SHP77 (cell line): ENCODE measurements at regions not wholly inside any gene's neighbourhood (a gene's known extent, or its start where the extent isn't known, plus 50 kb on each side); places are given as distances from the start of the nearest gene placed in this dataset.
"Not testable (repeated sequence)": the region's sequence is repeated elsewhere in the genome, so short reads cannot be mapped to it uniquely, and the experiment has no call there.

Source experiments
- DNase-seq, 2 experiments: peaks; one replicate each; lab custom pipeline; 2025; lab: John Stamatoyannopoulos, UW

DNA sequence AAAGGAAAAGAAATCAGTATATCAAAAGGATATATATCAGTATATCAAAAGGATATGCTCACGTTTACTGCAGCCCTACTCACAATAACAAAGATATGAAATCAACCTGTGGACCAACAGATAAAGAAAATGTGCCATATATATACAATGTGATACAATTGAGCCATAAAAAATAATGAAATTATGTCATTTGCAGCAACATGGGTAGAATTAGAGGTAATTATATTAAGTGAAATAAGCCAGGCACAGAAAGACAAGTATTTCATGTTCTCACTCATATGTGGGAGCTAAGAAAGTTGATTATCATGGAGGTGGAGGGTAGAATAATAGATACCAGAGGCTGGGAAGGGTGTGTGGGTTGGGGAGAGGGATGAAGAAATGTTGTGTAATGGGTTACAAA is 102.9 kb upstream of the MARCKS start:
- DNase-seq, result no peak

DNA sequence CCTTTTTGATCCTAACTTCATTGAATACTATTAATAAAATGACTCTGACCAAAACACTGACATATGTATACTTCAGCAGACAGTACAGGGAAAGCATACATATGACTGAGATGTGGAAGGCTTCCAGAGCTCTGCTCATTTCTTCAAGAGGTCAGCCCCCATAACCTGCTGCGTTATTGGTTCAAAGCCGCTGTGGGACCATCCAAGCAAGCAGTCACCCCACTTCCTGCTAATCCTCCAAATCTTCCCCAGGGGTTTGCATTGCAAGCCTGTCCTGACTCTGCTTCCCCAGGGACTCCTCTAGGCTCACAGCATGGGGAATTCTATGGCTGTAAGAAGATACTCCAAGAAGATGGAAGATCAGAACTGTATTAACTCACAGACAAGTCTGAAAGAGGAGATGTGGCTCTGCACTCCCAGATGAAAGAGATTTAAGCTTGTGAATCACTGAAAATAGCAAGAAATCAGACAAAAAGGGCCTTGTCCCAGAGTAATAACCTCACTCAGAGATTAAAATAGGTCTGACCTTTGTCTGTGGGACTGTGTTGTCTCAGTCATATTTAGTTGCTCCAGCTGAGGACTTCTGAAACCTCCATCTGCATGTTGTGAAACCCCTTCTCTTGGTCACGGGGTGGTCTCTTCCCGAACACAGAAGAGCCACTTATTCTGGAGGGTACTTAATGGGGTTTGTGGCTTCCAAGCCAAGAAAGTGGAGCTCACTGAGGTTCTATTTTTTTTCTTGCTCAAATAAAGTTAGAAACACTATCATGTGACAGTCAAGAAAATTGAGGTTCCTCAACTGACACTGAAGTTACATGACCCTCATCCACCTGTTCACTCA is 101.5 kb upstream of the MARCKS start:
- no peak for DNase-seq

DNA sequence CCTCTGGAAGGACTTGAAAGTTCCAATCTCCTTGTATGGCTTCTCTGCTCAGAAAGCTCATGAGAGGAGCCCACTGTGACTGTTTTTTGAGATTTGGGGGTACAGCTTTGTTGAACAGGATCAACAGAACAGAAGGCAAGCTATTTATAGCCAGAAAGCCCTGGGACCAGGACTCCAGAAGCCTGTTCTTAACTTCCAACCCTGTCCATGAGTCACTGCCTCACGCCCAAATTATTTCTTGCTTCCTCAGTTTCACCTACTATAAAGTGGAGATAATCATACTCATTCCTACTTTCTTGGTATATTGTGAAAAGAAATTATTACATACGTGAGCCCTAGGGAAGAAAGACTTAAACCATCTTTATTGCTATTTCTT is 100.9 kb upstream of the MARCKS start:
- no peak for DNase-seq

DNA sequence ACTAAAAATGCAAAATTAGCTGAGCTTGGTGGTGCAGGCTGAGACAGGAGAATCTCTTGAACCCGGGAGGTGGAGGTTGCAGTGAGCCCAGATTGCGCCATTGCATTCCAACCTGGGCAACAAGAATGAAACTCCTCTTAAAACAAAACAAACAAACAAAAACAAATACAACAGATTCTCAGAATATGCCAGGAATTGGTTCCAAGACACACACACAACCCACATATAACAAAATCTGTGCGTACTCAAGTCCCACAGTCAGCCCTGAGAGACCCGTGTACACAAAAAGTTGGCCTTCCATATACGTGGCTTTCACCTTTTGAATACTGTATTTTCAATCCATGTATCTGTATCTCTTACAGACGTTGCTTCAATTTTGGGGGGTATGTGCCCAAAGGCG is 98.9 kb upstream of the MARCKS start:
- no peak for DNase-seq

DNA sequence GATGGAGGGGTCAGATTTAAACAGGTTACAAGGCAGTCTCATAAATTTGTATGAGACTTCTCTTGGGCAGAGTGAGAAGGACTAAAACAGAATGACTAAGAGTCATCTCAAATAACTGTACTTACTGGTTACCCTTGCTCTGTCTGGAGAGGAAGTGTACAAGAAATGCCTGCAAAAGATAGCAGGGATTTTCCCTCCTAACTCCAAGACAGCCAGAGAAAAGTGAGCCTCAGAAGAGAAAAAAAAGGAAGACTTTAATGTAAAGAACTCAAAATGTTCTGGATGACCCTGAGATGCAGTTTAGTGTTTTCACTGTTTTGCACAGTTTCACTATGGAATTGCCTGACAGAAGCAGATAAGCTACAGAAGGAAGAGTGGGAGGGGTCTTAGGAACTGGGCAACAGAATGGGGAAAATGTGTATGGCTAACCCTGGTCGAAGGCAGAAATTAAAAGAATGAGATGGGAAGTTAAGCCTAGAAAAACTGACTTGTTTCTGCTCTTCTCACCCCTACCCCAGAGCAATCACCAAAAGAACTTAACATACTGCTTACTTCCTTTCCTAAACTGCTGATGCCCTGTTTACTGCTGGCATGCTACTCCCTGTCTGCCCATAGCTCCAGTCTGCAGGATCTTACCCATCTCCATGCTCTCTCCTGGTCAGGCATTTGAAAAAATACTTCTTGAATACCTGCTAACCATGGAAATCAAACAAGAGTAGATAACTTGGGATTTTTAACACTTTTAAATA is 98.1 kb upstream of the MARCKS start:
- no peak for DNase-seq

DNA sequence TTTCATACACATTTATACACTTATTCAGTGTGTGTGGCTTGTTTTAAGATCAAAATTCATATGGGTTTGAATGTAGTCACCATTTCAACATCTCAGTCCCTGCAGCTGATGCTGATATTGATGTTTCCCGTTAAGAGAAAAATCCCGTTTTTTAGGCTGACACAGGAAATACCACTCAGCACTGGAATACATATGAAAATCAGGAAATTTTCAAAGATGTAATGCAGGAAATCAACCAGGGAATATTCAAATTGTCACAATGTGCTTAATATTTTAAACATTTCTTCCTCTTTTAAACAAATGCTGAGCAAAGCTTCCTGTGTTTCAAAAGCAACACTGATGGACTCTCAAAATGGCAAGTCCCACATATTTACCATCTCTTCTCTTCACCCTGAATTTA is 94.5 kb upstream of the MARCKS start:
- DNase-seq, result no peak

DNA sequence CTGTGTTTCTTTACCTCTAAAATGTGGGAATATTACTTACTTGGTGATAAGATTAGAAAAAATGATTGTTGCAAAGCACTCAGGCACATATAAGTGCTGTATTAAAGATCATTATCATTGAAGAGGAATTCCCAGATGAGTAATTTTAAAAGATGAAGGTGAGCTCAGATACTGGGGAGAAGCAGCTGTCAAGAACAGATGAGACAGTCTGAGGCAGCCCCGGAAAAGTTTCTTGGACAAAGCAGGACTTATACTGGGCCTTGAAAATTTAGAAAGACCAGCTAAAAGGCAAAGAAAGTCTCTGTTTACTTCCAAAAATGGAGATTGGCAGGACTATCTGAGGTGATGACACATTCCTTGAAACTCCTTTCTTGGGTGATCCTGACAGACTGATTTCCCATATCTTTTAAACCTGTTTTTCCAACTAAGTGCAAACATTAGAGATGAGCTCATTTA is 93.8 kb upstream of the MARCKS start:
- no peak for DNase-seq

DNA sequence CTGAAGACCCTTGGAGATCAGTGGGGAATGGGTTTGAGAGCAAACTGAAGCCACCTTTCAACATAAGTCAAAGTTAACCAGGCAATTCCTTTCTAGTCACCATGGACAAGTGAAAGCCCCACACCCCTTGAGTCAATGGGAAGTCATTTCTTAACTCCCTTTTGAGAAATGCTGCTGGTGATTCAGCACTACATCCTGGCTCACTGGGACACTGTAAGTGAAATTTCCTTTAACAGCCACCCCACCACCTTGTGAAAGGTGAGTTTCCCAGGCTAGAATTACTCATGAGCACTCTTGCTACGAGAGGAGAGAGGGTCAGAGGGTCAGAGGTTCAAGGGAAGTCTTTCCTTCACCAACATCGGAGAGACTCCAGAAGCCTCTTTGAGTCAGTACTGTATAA is 93.3 kb upstream of the MARCKS start:
- no peak for DNase-seq

DNA sequence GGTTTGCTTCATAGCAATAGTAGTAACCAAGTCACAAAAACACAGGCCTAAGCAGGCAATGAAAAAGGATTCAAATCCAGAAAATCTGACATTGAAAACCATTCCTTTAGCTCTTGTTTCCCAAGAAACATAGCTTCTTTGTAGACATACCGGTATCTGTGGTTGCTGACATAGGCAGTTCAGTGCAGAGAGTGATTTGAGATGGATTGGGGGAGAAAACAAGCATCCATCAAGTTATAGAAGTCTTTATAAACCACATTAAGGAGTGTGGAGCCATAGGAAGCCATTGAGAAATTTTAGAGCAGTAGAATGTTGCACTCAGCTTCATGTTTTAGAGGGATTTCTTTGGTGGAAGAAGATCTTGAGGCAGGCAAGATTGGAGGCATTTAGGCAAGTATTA is 91.2 kb upstream of the MARCKS start:
- DNase-seq, result no peak

DNA sequence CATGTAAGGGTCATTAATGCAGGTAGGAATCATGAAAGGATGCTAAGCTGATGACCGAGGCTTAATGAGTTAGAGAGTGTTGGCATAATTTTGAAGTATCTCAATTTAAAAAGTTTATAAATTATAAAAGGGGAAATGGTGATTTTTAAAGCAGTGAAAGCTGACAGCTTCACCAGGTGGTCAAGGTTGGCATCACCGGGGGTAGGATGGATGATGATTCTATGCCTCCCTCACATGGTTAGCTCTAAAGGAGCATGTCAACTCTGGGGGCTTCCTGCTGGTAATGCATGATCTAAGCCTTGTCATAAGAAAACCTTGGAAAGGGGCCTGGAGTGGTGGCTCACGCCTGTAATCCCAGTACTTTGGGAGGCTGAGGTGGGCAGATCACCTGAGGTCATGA is 89.2 kb upstream of the MARCKS start:
- DNase-seq, result no peak

DNA sequence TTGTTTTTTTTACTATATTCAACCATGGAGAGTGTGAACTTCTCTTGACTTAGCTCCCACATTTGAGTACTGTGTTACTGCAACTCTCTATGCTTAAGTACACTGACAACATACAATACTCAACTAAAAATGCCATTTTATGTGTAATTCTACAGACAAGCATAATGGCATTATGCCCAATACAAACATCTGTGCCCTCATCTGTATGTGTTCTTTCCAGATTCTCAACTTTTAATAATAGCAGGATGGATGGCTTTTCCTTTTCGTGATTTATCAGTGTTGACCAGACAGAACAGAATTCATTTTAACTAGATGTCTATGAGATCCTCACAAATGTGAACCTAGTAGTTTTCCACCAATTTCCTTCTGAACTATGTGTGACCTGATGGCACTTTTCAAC is 84.2 kb upstream of the MARCKS start:
- DNase-seq, result no peak

DNA sequence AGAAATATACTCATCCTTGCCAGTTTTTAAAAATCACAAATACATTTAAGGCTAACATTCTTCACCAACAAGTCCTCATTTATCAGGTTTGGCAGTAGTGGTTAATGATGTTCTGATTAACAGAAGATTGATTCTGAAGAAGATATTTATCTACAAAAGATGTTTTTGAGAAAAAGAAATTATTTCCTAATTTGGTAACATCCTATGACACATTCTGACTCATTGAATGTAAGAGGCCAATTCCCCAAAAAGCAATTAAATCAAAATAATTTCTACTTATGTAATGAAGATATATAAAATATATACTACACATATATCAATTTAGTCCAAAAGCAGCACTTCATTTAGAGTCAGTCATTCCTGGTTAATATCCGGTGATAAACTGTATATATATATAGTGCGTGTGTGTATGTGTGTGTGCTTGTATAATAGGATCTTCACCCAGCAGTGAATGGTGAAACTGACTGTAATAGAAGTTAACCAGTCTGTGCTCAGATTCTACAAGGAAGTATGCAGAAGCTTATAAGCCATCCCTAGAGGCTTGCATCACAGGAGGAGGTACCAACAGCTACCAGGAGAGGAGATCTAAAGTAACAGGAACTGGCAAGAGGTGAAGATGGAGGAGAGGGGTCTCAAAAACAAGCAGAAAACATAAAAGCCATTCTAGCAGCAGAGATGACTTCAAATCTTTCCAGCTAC is 82.9 kb upstream of the MARCKS start:
- DNase-seq, result no peak

DNA sequence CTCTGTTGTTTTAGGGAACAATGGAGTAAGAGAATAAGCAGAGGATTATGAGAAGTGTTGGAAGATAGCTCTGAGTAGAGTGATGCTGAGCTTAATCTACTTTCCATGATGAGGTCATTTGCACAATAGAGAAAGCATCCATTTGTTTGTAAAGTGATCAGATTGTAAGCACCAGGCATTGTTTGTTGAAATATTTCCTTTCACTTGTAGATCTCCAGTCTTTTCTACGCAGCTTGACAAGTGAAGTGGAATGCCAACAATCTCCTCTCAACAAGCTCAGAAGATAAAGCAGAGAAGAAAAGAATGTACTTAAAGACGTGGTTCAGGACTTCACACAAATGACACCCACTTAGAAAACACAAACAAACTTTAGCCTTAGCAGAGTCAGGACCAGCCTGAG is 80.1 kb upstream of the MARCKS start:
- no peak for DNase-seq

DNA sequence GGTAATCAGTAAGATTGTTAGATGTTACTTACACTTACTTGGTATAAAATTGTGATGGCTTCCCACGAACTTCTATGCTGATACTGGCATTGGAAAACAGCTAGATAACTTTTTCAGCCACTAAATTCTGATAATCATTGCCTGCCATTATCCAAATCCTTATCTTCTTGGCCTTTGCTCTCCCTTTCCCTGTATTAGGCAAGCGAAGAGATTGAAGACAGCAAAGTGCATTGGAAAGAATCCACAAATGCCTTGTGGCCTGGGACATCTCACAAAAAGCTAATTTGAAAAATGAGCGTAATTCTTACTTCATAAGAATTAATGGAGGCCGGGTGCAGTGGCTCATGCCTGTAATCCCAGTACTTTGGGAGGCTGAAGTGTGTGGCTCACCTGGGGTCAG is 79.5 kb upstream of the MARCKS start:
- no peak for DNase-seq

DNA sequence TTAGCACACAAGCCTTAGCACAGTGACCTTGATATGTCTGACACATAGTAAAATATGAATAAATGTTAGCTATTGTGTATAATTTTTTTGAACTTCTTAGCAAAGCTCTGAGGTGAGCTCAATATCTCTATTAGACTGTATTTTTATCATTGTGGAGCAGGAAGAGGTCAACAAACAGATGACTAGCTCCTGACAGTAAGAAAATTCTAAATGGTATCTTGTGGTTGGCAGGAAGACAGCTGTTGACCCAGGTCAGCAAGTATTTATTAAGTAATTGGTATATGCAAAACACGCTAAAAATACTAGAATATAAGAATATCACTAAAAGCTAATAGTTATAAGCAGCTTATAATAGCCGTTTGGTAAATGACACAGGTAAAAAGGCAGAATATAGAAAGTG is 77.5 kb upstream of the MARCKS start:
- no peak for DNase-seq

DNA sequence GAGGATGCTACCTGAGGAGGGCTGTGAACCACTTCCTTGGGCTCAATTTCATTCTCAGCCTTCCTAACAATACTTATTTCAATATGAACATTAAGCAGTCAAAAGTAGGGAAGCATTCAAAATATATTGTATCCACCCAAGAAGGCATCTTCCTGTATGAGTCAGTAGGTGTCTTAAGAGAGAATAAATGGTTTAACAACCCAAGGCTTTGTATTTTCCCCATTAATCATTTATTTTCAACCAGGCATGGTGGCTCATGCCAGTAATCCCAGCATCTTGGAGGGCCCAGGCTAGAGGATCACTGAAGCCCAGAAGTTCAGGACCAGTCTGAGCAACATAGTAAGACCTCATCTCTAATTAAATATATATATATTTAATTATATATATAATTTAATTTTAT is 74.5 kb upstream of the MARCKS start:
- DNase-seq, result no peak

DNA sequence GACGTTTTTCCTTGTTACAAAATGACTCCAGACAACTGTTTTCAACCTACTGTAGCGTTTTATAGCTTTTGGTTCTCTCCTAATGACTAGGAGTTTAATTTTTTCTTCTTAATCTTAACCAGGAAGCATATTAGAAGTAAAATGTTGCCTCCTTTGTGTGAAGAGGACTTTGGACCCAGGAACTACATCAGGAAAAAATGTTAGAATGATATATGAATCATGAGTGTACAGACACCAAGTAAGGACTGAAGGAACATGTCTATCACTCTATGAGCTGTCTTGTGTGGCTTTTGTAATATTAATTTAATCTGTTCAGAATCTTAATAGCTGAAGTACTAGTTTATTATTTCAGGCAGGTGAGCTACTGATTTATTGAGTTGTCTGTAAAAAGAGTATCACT is 71.0 kb upstream of the MARCKS start:
- no peak for DNase-seq

DNA sequence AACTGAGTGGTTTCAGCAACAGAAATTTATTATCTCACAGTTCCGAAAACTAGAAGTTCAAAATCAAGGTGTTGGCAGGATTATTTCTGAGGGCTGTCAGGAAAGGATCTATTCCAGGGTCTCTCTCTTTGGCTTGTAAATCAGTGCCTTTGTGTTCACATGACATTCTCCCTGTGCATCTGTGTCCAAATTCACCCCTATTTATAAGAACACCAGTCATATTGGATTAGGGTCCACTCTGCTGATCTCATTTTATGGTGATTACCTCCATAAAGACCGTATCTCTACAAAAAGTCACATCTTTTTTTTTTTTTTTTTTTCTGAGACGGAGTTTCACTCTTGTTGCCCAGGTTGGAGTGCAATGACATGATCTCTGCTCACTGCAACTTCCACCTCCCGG is 68.6 kb upstream of the MARCKS start:
- DNase-seq, result no peak

DNA sequence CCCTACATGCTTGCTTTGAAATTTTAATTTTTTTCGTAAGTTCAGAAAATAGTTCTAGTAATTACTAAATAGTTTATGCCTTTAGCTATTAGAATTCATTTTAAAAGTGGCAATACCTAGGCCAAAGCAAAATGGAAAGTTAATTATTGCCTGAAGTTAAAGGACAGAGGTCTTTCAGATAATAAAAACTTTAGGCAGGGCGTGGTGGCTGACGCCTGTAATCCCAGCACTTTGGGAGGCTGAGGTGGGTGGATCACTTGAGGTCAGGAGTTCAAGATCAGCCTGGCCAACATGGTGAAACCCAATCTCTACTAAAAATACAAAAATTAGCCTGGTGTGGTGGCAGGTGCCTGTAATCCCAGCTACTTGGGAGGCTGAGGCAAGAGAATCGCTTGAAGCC is 65.9 kb upstream of the MARCKS start:
- DNase-seq, result not testable (repeated sequence)

DNA sequence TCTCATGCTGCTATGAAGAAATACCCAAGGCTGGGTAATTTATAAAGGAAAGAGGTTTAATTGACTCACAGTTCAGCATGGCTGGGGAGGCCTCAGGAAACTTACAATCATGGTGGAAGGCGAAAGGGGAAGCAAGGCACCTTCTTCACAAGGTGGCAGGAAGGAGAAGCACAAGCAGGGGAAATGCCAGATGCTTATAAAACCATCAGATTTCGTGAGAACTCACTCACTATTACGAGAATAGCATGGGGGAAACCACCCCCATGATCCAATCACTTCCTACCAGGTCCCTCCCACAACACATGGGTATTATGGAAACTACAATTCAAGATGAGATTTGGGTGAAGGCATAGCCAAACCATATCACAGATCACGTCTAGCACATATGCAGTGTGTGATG is 61.8 kb upstream of the MARCKS start:
- DNase-seq, result not testable (repeated sequence)

DNA sequence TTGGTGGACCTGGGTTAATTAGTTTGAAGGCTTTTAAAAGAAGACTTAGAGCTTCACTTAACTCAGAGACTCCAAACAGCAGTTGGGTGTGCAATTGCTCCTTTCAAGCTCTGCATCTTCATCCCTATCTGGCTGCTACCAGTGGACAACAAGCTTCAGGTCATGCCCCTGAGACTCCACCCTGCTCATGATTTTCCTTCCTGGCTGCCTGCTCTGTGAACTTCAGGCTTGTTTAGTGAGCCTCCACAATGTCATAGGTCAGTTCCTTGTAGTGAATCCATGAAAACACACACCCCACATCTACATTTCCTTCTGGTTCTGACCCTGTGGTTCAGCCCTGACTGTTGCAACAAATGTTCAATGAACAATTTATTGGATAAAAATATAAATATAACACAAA is 61.1 kb upstream of the MARCKS start:
- DNase-seq, result no peak

DNA sequence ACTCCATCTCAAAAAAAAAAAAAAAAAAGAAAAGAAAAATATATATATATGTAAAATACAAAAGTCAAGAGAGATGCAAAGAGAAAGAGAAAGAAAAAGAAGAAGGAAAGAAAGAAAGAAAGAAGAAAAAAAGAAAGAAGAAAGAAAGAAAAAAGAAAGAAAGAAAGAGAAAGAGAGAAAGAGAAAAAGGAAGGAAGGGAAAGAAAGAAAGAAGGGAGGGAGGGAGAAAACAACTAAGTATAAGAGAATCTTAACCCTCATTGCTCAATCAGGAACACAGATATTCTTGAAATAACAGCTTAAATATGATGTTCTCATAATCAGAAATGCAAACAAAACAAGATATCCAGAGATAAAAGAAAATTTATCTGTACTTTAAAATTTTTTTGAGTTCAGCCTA is 54.4 kb upstream of the MARCKS start:
- no peak for DNase-seq

DNA sequence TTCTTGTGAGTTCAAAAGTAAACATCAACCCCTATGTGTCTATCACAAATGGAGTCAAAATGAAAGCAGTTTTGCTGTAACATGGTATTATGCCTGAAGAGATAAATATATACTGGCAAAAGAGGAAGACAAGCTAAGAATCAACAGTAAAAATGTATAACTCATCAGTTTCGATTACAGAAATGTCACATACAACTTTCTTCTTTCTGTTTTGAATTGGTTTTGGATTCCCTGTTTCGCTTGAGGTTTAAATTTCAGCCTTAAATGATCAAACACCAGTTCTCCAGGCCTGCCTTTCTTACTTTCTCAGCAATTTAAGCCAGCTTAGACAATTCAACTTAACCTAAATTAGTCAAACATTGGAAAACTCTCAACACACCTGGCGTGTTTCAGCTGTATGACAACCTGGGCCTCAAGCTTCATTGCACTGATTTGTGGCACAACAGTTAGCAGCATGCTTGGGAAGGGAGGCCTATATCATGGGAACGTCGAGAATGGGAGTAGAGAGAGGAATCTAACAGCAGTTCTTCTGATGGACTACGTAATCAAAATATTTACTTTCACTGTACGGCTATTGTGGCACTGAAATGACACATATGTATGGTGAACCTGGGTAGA is 51.9 kb upstream of the MARCKS start:
- DNase-seq, result no peak
